ENCODE measurements at regions not wholly inside any gene's neighbourhood (a gene's known extent, or its start where the extent isn't known, plus 50 kb on each side); places are given as distances from the start of the nearest gene placed in this dataset.

GRCh38 chr13:73421310-73421912 is 362.6 kb downstream of the KLF5 start:
- peak; percentile 64 for DNase-seq

- DNase-seq: no peak
Observed at GRCh38 chr13:73419186-73419585, 360.4 kb downstream of the KLF5 start.

- DNase-seq: no peak
Observed at GRCh38 chr13:73417012-73417615, 358.3 kb downstream of the KLF5 start.

GRCh38 chr13:73416093-73416492 is 357.3 kb downstream of the KLF5 start:
- DNase-seq: no peak

- DNase-seq: no peak
Observed at GRCh38 chr13:73413656-73414055, 354.9 kb downstream of the KLF5 start.

GRCh38 chr13:73412933-73413332 is 354.1 kb downstream of the KLF5 start:
- DNase-seq: no peak

- no peak for DNase-seq
Observed at GRCh38 chr13:73411067-73411809, 352.4 kb downstream of the KLF5 start.

GRCh38 chr13:73406454-73406853 is 347.6 kb downstream of the KLF5 start:
- DNase-seq: no peak

GRCh38 chr13:73404581-73404980 is 345.8 kb downstream of the KLF5 start:
- DNase-seq: no peak

- no peak for DNase-seq
Observed at GRCh38 chr13:73403355-73404120, 344.7 kb downstream of the KLF5 start.

- no peak for DNase-seq
Observed at GRCh38 chr13:73401769-73402168, 343.0 kb downstream of the KLF5 start.

- no peak for DNase-seq
Observed at GRCh38 chr13:73399347-73400216, 340.8 kb downstream of the KLF5 start.

- DNase-seq: no peak
Observed at GRCh38 chr13:73397496-73398305, 338.9 kb downstream of the KLF5 start.

- DNase-seq: no peak
Observed at GRCh38 chr13:73394066-73394465, 335.3 kb downstream of the KLF5 start.

GRCh38 chr13:73390100-73390499 is 331.3 kb downstream of the KLF5 start:
- DNase-seq: no peak

GRCh38 chr13:73388586-73388985 is 329.8 kb downstream of the KLF5 start:
- DNase-seq: no peak

GRCh38 chr13:73387318-73387717 is 328.5 kb downstream of the KLF5 start:
- no peak for DNase-seq

- DNase-seq: no peak
Observed at GRCh38 chr13:73385848-73386247, 327.0 kb downstream of the KLF5 start.

GRCh38 chr13:73372666-73373627 is 314.1 kb downstream of the KLF5 start:
- DNase-seq: no peak

- no peak for DNase-seq
Observed at GRCh38 chr13:73370066-73370465, 311.3 kb downstream of the KLF5 start.

Data from NCI-H1092 (cell line).